Stomach (tissue), 8 donors: ENCODE measurements at regions not wholly inside any gene's neighbourhood (a gene's known extent, or its start where the extent isn't known, plus 50 kb on each side); places are given as distances from the start of the nearest gene placed in this dataset.

Source experiments
- DNase-seq, 2 donors: peaks; one replicate each; pipeline versions ENCODE4 v3.0.0 to v3.0.0-alpha.2; 2013 to 2019
- H3K27ac ChIP-seq, 5 donors: fragments of 200-600 bp in 4 of 5; sonication (generic) in 4 of 5; one replicate each; pipeline ENCODE4 v1.5.1; 2013 to 2019; ENCODE audit warnings: mild to moderate bottlenecking in 1 of 5, moderate library complexity in 1 of 5
- H3K27me3 ChIP-seq, 3 donors: fragments of 200-600 bp; sonication (generic); one replicate each; pipeline ENCODE4 v1.5.1; 2017 to 2019; ENCODE audit warnings: mixed run types in 1 of 3
- H3K36me3 ChIP-seq, 4 donors: fragments of 200-600 bp; sonication (generic); 1 replicate in 3 of 4; 2 replicates in 1 of 4; pipeline ENCODE4 v1.5.1; 2016 to 2019
- H3K4me1 ChIP-seq, 4 donors: fragments of 200-600 bp; sonication (generic); one replicate each; pipeline ENCODE4 v1.5.1; 2016 to 2019
- H3K4me3 ChIP-seq, 4 donors: fragments of 200-600 bp; sonication (generic) in 3 of 4; one replicate each; pipeline ENCODE4 v1.5.1; 2016 to 2019; ENCODE audit warnings: mild to moderate bottlenecking in 1 of 4
- H3K9me3 ChIP-seq, 4 donors: fragments of 200-600 bp; sonication (generic); one replicate each; pipeline ENCODE4 v1.5.1; 2016 to 2019
- CTCF ChIP-seq, 7 experiments: fragments of 450-650 bp in 4 of 7; fragments of 200-600 bp in 3 of 7; sonication (generic) in 3 of 7; IDR thresholded peaks; one replicate each; pipeline ENCODE4 v1.5.1; 2016 to 2019; ENCODE audit warnings: antibody characterized with exemption in 7 of 7, control low read depth in 2 of 7, mild to moderate bottlenecking in 1 of 7
- EP300 ChIP-seq: sonication (generic); formaldehyde crosslinking; IDR thresholded peaks from one replicate; pipeline ENCODE4 v1.6.1; 2017; ENCODE audit warnings: antibody characterized with exemption
- POLR2A ChIP-seq, 4 donors: fragments of 450-650 bp; IDR thresholded peaks; one replicate each; pipeline ENCODE4 v1.6.1; 2016; ENCODE audit warnings: antibody characterized with exemption in 4 of 4, control low read depth in 2 of 4, mild to moderate bottlenecking in 1 of 4, moderate library complexity in 1 of 4
- POLR2AphosphoS5 ChIP-seq, 3 donors: sonication (generic); formaldehyde crosslinking; IDR thresholded peaks; one replicate each; pipeline ENCODE4 v1.6.1; 2016; ENCODE audit warnings: antibody characterized with exemption in 3 of 3
- WGBS, 5 donors: extraction: QIAGEN DNeasy Blood & Tissue Kit in 3 of 5; methylation state at CpG; one replicate each; pipeline versions ENCODE4 v1.1.5 to v1.1.7; 2013 to 2018; 5-methylcytosine and 5-hydroxymethylcytosine counted together
- intact Hi-C: fragments of 100-400 bp; cut with DNase I; formaldehyde crosslinking; loops from one replicate; pipeline ENCODE4 v1.15.1; 2023; ENCODE audit warnings: low total_unique reads
- donor health status: healthy with polysubstance abuse.
- donor health status: Bipolar disorder and iron deficiency.
- donor health status: healthy.

DNA sequence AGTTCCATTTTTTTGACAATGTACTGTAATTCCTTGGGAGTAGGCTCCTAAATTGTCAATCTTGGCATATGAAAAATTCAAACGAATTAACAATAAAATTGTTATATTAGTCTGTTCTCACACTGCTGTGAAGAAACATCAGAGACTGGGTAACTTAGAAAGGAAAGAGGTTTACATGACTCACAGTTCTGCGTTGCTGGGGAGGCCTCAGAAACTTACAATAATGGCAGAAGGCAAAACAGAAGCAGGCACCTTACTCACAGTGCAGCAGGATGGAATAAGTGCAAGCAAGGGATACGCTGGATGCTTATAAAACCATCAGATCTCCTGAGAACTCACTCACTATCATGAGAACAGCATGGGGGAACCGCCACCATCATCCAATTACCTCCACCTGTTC lies 246.4 kb upstream of the TRAM1L1 start:
- intact Hi-C loops: no loop called here
- WGBS, 5 donors: 82 to 88% (median 84%) methylated on average over 4 of the region's 4 CpGs

GRCh38 chr4:117334451-117335188 lies 249.2 kb upstream of the TRAM1L1 start:
- Histone ChIP-seq H3K27me3 (no peaks in the 10 kb centered on the region), H3K4me1 (no peaks in the 10 kb centered on the region), H3K36me3 (no peaks in the 10 kb centered on the region), H3K27ac (no peak overlapping the region), H3K9me3 (no peaks in the 10 kb centered on the region), H3K4me3 (no peak overlapping the region)
- TF ChIP-seq POLR2A (IDR thresholded peaks at IDR 0.05) (no peak), POLR2AphosphoS5 (IDR thresholded peaks at IDR 0.05) (no peak), CTCF (IDR thresholded peaks at IDR 0.05) (no peak), EP300 (no peak)
- intact Hi-C loops: no loop called here
- DNase-seq: no peak
- 83 to 90% (median 89%) methylated on average over 7 of the region's 7 CpGs for WGBS, 5 donors

More for the DNA sequence above, 246.4 kb upstream of the TRAM1L1 start:
- Histone ChIP-seq H3K27me3 (no peaks in the 10 kb centered on the region), H3K36me3 (no peaks in the 10 kb centered on the region), H3K4me3 (no peak overlapping the region), H3K27ac (no peak overlapping the region), H3K4me1 (no peaks in the 10 kb centered on the region), H3K9me3 (no peaks in the 10 kb centered on the region)
- DNase-seq: no peak
- TF ChIP-seq EP300 (no peak), POLR2AphosphoS5 (IDR thresholded peaks at IDR 0.05) (no peak)

- H3K4me3 ChIP-seq: no peak overlapping the region
- no peaks in the 10 kb centered on the region for H3K36me3 ChIP-seq
- no peak for TF ChIP-seq POLR2AphosphoS5 (IDR thresholded peaks at IDR 0.05)
- no peak for TF ChIP-seq CTCF (IDR thresholded peaks at IDR 0.05)
- TF ChIP-seq POLR2A (IDR thresholded peaks at IDR 0.05): no peak
- no peak for TF ChIP-seq EP300
- no peaks in the 10 kb centered on the region for H3K9me3 ChIP-seq
- 76 to 86% (median 81%) methylated on average over 5 of the region's 5 CpGs for WGBS, 5 donors
- intact Hi-C loops: no loop called here
- no peak for DNase-seq
- no peaks in the 10 kb centered on the region for H3K4me1 ChIP-seq
- no peak overlapping the region for H3K27ac ChIP-seq
- H3K27me3 ChIP-seq: no peaks in the 10 kb centered on the region
These were observed 272.1 kb upstream of the TRAM1L1 start for GRCh38 chr4:117357437-117357836.

DNA sequence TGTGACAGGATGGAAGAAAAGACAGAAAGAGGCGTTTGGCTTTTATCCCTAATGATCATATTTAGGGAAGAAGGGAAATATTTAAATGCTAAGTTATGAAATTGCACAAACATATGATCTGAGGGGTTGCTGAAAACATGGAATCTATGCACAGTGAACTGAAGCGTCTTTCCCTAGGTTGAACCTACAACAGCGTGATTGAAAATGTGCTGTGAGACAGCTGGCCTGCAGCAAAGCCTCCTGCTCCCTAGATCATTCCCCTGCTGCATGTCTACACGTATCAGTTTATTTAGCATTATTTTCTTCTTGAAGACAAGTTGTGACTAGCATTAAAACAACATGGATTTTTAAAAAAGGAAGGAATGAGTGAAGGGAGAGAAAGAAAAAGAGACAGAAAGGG lies 272.5 kb upstream of the TRAM1L1 start:
- 60 to 77% (median 65%) methylated on average over 4 of the region's 4 CpGs for WGBS, 5 donors
- no peak overlapping the region for H3K4me3 ChIP-seq
- H3K27ac ChIP-seq: no peak overlapping the region
- DNase-seq: no peak
- H3K36me3 ChIP-seq: no peaks in the 10 kb centered on the region
- H3K27me3 ChIP-seq: no peaks in the 10 kb centered on the region
- no peaks in the 10 kb centered on the region for H3K4me1 ChIP-seq
- intact Hi-C loops: no loop called here
- TF ChIP-seq CTCF (IDR thresholded peaks at IDR 0.05): no peak
- TF ChIP-seq POLR2AphosphoS5 (IDR thresholded peaks at IDR 0.05): no peak
- TF ChIP-seq EP300: no peak
- no peak for TF ChIP-seq POLR2A (IDR thresholded peaks at IDR 0.05)
- no peaks in the 10 kb centered on the region for H3K9me3 ChIP-seq

- intact Hi-C loops: no loop called here
- Histone ChIP-seq H3K9me3 (no peaks in the 10 kb centered on the region), H3K4me3 (no peak overlapping the region), H3K27ac (no peak overlapping the region), H3K4me1 (no peaks in the 10 kb centered on the region), H3K36me3 (no peaks in the 10 kb centered on the region), H3K27me3 (no peaks in the 10 kb centered on the region)
- TF ChIP-seq POLR2A (IDR thresholded peaks at IDR 0.05) (no peak), POLR2AphosphoS5 (IDR thresholded peaks at IDR 0.05) (no peak), CTCF (IDR thresholded peaks at IDR 0.05) (no peak), EP300 (no peak)
- DNase-seq: no peak
- WGBS, 5 donors: 77 to 88% (median 79%) methylated on average over 4 of the region's 4 CpGs
These were observed 285.7 kb upstream of the TRAM1L1 start for GRCh38 chr4:117370944-117371668.
